ENCODE measurements at regions not wholly inside any gene's neighbourhood (a gene's known extent, or its start where the extent isn't known, plus 50 kb on each side); places are given as distances from the start of the nearest gene placed in this dataset.

DNA sequence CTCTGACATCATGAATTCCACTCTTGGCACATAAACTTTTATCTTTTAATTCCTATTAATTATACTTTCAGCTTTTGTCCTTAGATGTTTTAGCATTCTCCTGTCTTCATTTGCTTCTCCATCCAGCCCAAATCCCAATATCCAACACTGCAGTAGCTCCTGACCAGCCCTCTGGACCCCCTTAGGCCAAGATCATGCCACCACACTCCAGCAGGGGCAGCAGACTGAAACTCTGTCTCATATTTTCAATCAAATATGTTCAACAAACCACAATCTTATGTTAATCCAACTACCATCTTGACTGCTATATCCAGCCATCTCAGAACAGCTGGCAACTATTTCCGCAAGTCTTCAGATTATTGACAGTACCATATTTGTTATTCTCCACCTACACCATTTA is 315.8 kb upstream of the ROBO2 start:
- TF ChIP-seq POLR2A (IDR thresholded peaks at IDR 0.05) (no peak), POLR2AphosphoS5 (IDR thresholded peaks at IDR 0.05) (no peak)
- TF ChIP-seq, protein P1, sequence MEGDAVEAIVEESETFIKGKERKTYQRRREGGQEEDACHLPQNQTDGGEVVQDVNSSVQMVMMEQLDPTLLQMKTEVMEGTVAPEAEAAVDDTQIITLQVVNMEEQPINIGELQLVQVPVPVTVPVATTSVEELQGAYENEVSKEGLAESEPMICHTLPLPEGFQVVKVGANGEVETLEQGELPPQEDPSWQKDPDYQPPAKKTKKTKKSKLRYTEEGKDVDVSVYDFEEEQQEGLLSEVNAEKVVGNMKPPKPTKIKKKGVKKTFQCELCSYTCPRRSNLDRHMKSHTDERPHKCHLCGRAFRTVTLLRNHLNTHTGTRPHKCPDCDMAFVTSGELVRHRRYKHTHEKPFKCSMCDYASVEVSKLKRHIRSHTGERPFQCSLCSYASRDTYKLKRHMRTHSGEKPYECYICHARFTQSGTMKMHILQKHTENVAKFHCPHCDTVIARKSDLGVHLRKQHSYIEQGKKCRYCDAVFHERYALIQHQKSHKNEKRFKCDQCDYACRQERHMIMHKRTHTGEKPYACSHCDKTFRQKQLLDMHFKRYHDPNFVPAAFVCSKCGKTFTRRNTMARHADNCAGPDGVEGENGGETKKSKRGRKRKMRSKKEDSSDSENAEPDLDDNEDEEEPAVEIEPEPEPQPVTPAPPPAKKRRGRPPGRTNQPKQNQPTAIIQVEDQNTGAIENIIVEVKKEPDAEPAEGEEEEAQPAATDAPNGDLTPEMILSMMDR (IDR thresholded peaks at IDR 0.05), result no peak

All from breast epithelium (tissue), 3 donors.